NOMO-1 treated with DMSO at 0.1 percent for 48 hours (cell line): ENCODE measurements at regions not wholly inside any gene's neighbourhood (a gene's known extent, or its start where the extent isn't known, plus 50 kb on each side); places are given as distances from the start of the nearest gene placed in this dataset.

ENCODE experiments used
- DNase-seq: peaks from one replicate; lab custom pipeline; 2025; ENCODE audit not compliant: unreplicated experiment; lab: John Stamatoyannopoulos, UW

- no peak for DNase-seq
These were observed 143.4 kb upstream of the CDH6 start for GRCh38 chr5:31049936-31050704.

- DNase-seq = no peak
These were observed 144.0 kb upstream of the CDH6 start for GRCh38 chr5:31049461-31049860.

- DNase-seq = no peak
These were observed 144.9 kb upstream of the CDH6 start for GRCh38 chr5:31048282-31049270.

- no peak for DNase-seq
These were observed 145.9 kb upstream of the CDH6 start for GRCh38 chr5:31047621-31048020.

GRCh38 chr5:31047007-31047406, 146.5 kb upstream of the CDH6 start:
- no peak for DNase-seq

GRCh38 chr5:31036411-31036810, 157.1 kb upstream of the CDH6 start:
- no peak for DNase-seq

GRCh38 chr5:31033295-31033694, 160.2 kb upstream of the CDH6 start:
- no peak for DNase-seq

GRCh38 chr5:31029925-31030324, 163.6 kb upstream of the CDH6 start:
- DNase-seq = no peak

- no peak for DNase-seq
These were observed 165.8 kb upstream of the CDH6 start for GRCh38 chr5:31027721-31028120.

GRCh38 chr5:31023105-31023504, 170.4 kb upstream of the CDH6 start:
- no peak for DNase-seq

- no peak for DNase-seq
These were observed 172.3 kb upstream of the CDH6 start for GRCh38 chr5:31021181-31021624.

GRCh38 chr5:31008231-31008630, 185.3 kb upstream of the CDH6 start:
- no peak for DNase-seq

GRCh38 chr5:31007672-31008071, 185.8 kb upstream of the CDH6 start:
- DNase-seq = no peak

GRCh38 chr5:31000287-31000686, 193.2 kb upstream of the CDH6 start:
- no peak for DNase-seq

- DNase-seq = no peak
These were observed 195.8 kb upstream of the CDH6 start for GRCh38 chr5:30997681-30998080.

- no peak for DNase-seq
These were observed 198.6 kb upstream of the CDH6 start for GRCh38 chr5:30994902-30995301.

- DNase-seq = no peak
These were observed 199.3 kb upstream of the CDH6 start for GRCh38 chr5:30994176-30994575.

- DNase-seq = no peak
These were observed 202.0 kb upstream of the CDH6 start for GRCh38 chr5:30991462-30991861.

GRCh38 chr5:30981576-30981975, 211.9 kb upstream of the CDH6 start:
- DNase-seq = no peak

- DNase-seq = no peak
These were observed 224.5 kb upstream of the CDH6 start for GRCh38 chr5:30968971-30969370.

- DNase-seq = no peak
These were observed 233.4 kb upstream of the CDH6 start for GRCh38 chr5:30960036-30960435.

- no peak for DNase-seq
These were observed 234.2 kb upstream of the CDH6 start for GRCh38 chr5:30959238-30959637.
